ENCODE measurements at regions not wholly inside any gene's neighbourhood (a gene's known extent, or its start where the extent isn't known, plus 50 kb on each side); places are given as distances from the start of the nearest gene placed in this dataset.

DNA sequence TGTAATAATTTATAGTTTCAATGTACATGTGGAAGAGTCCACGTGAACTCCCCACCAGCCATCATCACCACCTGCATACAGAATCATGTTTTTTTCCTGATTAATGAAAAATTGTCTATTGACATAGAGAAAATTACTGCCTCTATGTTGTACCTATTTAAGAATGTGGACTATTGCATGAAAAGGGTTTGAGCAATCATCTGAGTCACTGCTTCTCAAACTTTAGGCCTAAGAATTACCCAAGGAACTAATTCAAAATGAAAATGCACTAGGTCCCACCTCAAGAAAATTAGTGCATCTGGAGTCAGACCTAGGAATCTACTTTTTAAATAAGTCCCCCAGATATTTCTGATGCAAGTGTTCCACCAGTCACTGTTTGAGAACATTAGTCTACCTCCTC, 709.3 kb downstream of the MAT2B start (continued):
- TF ChIP-seq, protein P1, sequence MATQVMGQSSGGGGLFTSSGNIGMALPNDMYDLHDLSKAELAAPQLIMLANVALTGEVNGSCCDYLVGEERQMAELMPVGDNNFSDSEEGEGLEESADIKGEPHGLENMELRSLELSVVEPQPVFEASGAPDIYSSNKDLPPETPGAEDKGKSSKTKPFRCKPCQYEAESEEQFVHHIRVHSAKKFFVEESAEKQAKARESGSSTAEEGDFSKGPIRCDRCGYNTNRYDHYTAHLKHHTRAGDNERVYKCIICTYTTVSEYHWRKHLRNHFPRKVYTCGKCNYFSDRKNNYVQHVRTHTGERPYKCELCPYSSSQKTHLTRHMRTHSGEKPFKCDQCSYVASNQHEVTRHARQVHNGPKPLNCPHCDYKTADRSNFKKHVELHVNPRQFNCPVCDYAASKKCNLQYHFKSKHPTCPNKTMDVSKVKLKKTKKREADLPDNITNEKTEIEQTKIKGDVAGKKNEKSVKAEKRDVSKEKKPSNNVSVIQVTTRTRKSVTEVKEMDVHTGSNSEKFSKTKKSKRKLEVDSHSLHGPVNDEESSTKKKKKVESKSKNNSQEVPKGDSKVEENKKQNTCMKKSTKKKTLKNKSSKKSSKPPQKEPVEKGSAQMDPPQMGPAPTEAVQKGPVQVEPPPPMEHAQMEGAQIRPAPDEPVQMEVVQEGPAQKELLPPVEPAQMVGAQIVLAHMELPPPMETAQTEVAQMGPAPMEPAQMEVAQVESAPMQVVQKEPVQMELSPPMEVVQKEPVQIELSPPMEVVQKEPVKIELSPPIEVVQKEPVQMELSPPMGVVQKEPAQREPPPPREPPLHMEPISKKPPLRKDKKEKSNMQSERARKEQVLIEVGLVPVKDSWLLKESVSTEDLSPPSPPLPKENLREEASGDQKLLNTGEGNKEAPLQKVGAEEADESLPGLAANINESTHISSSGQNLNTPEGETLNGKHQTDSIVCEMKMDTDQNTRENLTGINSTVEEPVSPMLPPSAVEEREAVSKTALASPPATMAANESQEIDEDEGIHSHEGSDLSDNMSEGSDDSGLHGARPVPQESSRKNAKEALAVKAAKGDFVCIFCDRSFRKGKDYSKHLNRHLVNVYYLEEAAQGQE (IDR thresholded peaks at IDR 0.05): no peak
- no peak for TF ChIP-seq SP1 (IDR thresholded peaks at IDR 0.05)

DNA sequence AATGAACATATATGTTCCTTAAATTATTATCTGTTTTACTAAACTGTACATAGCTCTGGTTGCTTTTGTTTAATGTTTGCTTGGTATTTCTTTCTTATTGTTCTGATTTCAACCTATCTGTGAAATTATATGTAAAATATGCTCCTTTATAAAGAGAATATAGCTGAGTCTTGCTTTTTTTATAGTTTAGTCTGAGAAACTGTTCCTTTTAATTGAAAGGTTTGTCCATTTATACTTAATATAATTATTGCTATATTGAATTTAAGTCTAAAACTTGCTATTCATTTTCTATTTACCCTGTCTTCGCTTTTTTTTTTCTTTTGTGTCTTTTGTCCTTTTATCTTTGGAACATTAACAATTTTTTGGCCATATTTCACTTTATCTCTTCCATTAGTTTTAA, 712.0 kb downstream of the MAT2B start:
- Histone ChIP-seq H3K9me3 (ENCODE audit: control insufficient read depth in 4 of 4, low read length in 3 of 4) (no peaks in the 10 kb centered on the region), H3K27ac (ENCODE audit: low read depth in 1 of 2, low read length in 2 of 2) (no peak overlapping the region), H3K9ac (ENCODE audit: low read depth in 1 of 2, low read length in 2 of 2) (no peak overlapping the region), H3K36me3 (ENCODE audit: control insufficient read depth in 4 of 4, insufficient read depth in 3 of 4, low read depth in 1 of 4, low read length in 3 of 4) (no peaks in the 10 kb centered on the region), H3K4me3 (ENCODE audit: low read depth in 1 of 3, low read length in 3 of 3) (no peak overlapping the region), H3K4me1 (ENCODE audit: control insufficient read depth in 4 of 4, insufficient read depth in 4 of 4, low read length in 3 of 4) (no peaks in the 10 kb centered on the region), H3K27me3 (ENCODE audit: control insufficient read depth in 4 of 4, insufficient read depth in 4 of 4, low read length in 3 of 4) (no peaks in the 10 kb centered on the region)
- DNase-seq (ENCODE audit: low spot score): no peak
- TF ChIP-seq YY1 (IDR thresholded peaks at IDR 0.05) (no peak), GABPA (IDR thresholded peaks at IDR 0.05 in 1 of 2, conservative IDR thresholded peaks at IDR 0.05 in 1 of 2) (no peak), TAF1 (conservative IDR thresholded peaks at IDR 0.05) (no peak)
- TF ChIP-seq, protein P2, sequence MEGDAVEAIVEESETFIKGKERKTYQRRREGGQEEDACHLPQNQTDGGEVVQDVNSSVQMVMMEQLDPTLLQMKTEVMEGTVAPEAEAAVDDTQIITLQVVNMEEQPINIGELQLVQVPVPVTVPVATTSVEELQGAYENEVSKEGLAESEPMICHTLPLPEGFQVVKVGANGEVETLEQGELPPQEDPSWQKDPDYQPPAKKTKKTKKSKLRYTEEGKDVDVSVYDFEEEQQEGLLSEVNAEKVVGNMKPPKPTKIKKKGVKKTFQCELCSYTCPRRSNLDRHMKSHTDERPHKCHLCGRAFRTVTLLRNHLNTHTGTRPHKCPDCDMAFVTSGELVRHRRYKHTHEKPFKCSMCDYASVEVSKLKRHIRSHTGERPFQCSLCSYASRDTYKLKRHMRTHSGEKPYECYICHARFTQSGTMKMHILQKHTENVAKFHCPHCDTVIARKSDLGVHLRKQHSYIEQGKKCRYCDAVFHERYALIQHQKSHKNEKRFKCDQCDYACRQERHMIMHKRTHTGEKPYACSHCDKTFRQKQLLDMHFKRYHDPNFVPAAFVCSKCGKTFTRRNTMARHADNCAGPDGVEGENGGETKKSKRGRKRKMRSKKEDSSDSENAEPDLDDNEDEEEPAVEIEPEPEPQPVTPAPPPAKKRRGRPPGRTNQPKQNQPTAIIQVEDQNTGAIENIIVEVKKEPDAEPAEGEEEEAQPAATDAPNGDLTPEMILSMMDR (IDR thresholded peaks at IDR 0.05; ENCODE audit: low read depth, low read length, missing input control): no peak
- WGBS: 57% methylated on average over 1 of the region's 1 CpG

DNA sequence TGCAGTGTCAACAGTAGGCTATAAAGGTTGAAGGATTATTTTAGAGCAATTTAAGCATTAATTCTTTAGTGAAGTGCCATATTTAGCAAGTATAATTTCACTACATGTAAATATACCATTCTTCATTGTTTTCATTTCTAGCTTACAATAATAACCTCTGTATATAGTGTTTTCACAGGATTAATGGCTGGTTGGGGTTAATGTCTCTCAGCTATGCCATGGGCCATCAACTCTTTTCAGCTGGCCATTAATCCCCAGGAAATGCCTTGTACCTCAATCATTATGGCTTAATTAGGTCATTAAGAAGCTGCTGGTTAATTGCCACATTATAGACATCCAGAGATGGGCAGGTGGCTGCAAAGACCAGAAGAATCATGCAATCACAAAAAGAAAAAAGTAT, 715.1 kb downstream of the MAT2B start:
- Histone ChIP-seq H3K36me3 (ENCODE audit: control insufficient read depth in 4 of 4, insufficient read depth in 3 of 4, low read depth in 1 of 4, low read length in 3 of 4) (no peaks in the 10 kb centered on the region), H3K27me3 (ENCODE audit: control insufficient read depth in 4 of 4, insufficient read depth in 4 of 4, low read length in 3 of 4) (no peaks in the 10 kb centered on the region), H3K9me3 (ENCODE audit: control insufficient read depth in 4 of 4, low read length in 3 of 4) (no peaks in the 10 kb centered on the region), H3K4me1 (ENCODE audit: control insufficient read depth in 4 of 4, insufficient read depth in 4 of 4, low read length in 3 of 4) (no peaks in the 10 kb centered on the region), H3K4me3 (ENCODE audit: low read depth in 1 of 3, low read length in 3 of 3) (no peak overlapping the region), H3K9ac (ENCODE audit: low read depth in 1 of 2, low read length in 2 of 2) (no peak overlapping the region), H3K27ac (ENCODE audit: low read depth in 1 of 2, low read length in 2 of 2) (no peak overlapping the region)
- DNase-seq (ENCODE audit: low spot score): no peak
- TF ChIP-seq, protein P1 (IDR thresholded peaks at IDR 0.05): no peak
- no peak for TF ChIP-seq RAD21 (IDR thresholded peaks at IDR 0.05)
- TF ChIP-seq HNF4G (IDR thresholded peaks at IDR 0.05): no peak
- TF ChIP-seq, protein P2 (IDR thresholded peaks at IDR 0.05; ENCODE audit: low read depth, low read length, missing input control): no peak
- TF ChIP-seq FOXA2 (IDR thresholded peaks at IDR 0.05): no peak
- TF ChIP-seq, protein P3, sequence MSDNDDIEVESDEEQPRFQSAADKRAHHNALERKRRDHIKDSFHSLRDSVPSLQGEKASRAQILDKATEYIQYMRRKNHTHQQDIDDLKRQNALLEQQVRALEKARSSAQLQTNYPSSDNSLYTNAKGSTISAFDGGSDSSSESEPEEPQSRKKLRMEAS (IDR thresholded peaks at IDR 0.05): no peak
- no peak for TF ChIP-seq TAF1 (conservative IDR thresholded peaks at IDR 0.05)
- TF ChIP-seq NR2F2 (IDR thresholded peaks at IDR 0.05): no peak
- no peak for TF ChIP-seq HNF4A (conservative IDR thresholded peaks at IDR 0.05)
- TF ChIP-seq FOXA1 (IDR thresholded peaks at IDR 0.05): no peak
- TF ChIP-seq, protein P4, sequence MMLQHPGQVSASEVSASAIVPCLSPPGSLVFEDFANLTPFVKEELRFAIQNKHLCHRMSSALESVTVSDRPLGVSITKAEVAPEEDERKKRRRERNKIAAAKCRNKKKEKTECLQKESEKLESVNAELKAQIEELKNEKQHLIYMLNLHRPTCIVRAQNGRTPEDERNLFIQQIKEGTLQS (IDR thresholded peaks at IDR 0.05): no peak
- no peak for TF ChIP-seq GABPA (IDR thresholded peaks at IDR 0.05 in 1 of 2, conservative IDR thresholded peaks at IDR 0.05 in 1 of 2)
- no peak for TF ChIP-seq SP1 (IDR thresholded peaks at IDR 0.05)
- no peak for TF ChIP-seq RXRA (IDR thresholded peaks at IDR 0.05)
- TF ChIP-seq EGR1 (IDR thresholded peaks at IDR 0.05; ENCODE audit: low read depth in 2 of 2): no peak
- TF ChIP-seq JUND (IDR thresholded peaks at IDR 0.05): no peak
- TF ChIP-seq YY1 (IDR thresholded peaks at IDR 0.05): no peak

Measured in liver (tissue), 8 donors.